Stimulated activated CD4-positive, alpha-beta T cell treated with anti-CD3 and anti-CD28 coated beads, Interleukin-15, amount 100 ng/mL, for 24 hours (primary cell): ENCODE measurements at regions not wholly inside any gene's neighbourhood (a gene's known extent, or its start where the extent isn't known, plus 50 kb on each side); places are given as distances from the start of the nearest gene placed in this dataset.

Experiments
- DNase-seq: peaks from one replicate; pipeline ENCODE4 v3.0.0-alpha.2; 2020

DNA sequence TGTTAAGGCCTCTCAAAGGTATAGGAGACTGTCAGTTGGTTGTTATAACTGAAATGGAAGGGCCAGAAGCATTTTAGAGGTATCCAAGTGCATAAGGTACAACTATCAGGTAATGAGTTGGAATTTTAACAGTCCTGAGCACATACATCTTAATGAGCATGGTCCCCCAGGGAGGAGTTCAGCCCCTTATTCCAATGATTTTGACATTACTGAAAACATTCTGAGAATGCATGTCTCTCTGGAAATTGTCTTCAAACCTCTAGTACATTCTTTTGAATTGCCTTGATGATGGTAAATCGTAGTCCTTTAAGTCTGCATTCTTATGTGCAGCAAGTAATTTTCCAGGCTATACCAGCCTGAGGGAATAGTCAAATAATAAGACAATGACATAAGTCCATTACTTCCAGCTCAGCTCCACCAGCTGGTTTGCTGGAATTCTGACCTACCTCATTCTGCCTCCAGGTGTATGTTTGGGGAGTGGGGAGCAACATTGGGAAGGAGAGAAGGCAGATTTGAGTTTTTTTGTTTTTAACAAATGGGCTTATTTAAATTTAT is 239.2 kb downstream of the MSRB3 start:
- DNase-seq = no peak

DNA sequence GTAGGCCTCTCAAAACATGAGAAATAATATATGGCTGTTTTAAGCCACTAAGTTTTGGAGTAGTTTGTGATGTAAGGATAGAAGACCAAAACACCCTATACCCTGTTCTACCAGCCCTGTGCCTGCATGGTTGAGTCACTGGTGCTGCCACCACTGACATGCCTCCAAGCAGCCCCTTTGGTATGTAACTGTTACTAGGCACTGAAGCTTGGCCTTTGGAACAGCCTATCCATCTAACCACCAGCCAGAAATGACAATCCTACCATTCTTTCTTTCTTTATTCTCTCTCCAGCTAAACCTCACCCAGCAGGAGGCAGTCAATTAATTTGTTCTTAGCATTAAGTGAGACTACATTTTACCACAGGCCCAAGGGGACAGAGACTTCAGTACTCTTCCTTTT is 240.3 kb downstream of the MSRB3 start:
- no peak for DNase-seq

- no peak for DNase-seq
Observed at GRCh38 chr12:65520658-65521057, 242.2 kb downstream of the MSRB3 start.

- no peak for DNase-seq
Observed at GRCh38 chr12:65522956-65523860, 244.7 kb downstream of the MSRB3 start.

GRCh38 chr12:65524666-65525065 is 246.2 kb downstream of the MSRB3 start:
- DNase-seq = no peak

DNA sequence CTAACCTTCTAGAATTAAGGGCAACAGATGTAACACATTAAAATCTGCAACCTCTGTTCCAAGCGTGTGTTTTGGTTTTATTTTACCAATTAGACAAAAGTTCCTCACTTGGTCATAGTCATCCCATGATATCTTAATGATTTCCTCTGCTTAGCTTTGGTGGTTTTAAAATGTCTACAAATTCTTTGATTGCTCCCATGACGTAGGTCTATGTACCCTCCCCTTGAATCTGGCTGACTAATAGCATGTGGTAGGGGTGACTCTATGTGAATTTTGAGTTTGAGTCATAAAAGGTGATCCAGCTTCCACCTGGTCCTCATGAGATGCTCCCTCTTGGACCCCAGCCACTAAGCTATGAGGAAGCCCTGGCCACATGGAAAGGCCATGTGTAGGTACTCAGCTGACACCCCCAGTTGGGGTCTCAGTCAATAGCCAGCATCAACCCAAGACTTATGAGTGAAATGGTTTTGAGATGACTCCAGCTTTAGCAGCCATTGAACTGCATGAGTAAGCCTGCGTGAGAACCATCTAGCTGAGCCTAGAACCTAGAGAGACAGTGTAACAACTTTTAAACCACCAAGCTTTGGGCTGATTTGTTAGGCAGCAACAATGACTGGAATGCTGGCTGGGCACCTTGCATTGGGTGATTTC is 247.1 kb downstream of the MSRB3 start:
- DNase-seq = no peak

- no peak for DNase-seq
Observed at GRCh38 chr12:65526311-65526710, 247.8 kb downstream of the MSRB3 start.

GRCh38 chr12:65528127-65528526 is 249.6 kb downstream of the MSRB3 start:
- no peak for DNase-seq

GRCh38 chr12:65529106-65529505 is 250.6 kb downstream of the MSRB3 start:
- no peak for DNase-seq

DNA sequence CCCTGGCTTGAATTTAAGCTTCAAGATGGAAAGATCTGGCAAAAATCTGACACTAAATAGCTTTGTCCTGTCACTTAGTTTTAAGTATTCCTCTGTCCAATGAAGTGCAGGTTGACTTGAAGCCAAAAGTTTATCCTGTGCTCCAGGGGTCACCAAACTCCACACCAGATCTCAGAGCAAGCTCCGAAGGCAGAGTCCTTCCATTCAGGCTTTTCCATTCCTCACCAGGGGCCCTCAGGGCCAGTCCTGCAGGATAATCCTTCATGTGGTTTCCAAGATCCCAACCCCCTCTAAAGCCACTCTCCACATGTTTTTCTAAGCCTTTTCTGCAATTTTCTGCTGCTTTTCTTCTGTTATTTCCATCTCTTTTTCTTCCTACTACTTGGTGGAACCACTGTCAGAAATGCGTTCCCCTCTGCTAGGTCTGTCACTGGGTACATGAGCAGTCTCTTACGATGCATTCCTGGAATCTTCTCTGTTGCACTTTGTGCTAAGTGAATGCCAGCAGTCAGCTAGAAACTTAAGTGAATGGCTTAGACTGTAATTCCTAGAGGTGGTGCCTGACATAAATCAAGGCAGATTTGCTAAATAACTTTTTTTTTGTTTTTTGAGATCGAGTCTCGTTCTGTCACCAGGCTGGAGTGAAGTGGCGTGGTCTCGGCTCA is 251.4 kb downstream of the MSRB3 start:
- DNase-seq = no peak

DNA sequence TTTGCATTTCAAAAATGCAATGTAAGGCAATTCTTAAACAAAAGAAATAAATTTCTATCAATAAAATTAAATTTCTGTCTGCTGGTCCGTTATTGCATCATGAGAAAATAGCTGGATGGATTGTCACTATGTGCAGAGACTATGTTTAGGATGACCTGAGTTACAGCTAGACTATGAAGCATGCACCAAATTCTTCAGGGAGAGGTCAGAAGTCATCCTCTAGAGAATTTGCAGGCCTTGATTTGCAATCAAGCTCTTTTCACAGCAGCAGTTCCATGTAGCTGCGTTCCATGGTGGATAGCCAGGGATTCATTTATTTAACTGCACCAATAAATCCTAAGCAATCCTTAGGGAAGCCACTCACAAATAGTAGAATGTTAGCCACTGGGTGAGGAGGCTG is 253.7 kb downstream of the MSRB3 start:
- DNase-seq = no peak

DNA sequence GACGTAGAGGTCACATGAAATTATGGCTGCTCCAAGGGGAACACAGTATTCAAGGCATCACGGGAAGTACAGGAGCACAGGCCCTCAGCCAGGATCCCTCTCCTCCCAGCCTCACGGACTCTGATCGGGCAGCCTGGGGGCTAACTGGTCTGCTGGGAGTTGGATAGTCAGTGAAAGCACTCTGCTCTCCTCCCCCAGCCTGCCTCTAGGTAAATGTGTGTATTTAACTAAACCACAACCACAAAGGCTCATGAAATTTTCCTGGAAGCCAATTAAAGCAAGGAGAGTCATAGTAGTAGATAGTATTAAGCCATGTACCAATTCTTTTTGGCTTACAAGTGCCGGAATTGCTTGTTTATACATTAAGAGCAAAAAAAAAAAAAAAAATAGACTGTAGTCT is 254.3 kb downstream of the MSRB3 start:
- no peak for DNase-seq

DNA sequence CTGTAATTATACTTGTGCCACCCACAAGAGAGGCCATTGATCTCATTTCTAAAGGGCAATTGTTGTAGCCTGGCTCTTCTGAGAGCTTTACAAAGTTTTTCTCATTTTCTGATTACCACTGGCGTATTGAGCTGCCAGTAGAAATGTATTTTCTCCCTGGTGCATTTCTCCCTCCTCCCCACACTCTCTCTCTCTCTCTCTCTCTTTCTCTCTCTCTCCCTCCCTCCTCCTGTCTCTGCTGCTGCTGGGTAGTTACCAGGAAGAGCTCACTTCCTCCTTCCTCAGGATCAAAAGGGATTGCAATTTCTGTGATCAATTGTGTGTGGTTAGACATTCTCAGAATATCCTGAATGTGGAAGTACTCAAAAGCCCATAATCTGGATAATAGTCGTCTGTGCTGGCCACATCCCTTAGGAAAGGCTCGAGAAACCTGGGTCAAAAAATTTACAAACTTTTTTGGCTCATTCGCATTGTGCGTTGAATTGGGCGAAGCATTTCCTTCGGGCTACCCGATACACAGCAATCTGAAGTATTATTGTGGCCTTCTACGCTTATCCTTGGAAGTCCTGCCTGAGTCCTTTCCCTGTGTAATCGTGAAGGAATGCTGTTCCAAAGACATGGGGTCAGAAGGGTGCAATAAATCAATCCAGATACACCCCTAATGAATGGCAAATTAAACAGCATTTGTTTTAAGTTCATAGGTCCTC is 254.8 kb downstream of the MSRB3 start:
- DNase-seq = no peak

GRCh38 chr12:65534238-65534841 is 255.9 kb downstream of the MSRB3 start:
- no peak for DNase-seq

GRCh38 chr12:65535946-65536345 is 257.5 kb downstream of the MSRB3 start:
- DNase-seq = no peak

DNA sequence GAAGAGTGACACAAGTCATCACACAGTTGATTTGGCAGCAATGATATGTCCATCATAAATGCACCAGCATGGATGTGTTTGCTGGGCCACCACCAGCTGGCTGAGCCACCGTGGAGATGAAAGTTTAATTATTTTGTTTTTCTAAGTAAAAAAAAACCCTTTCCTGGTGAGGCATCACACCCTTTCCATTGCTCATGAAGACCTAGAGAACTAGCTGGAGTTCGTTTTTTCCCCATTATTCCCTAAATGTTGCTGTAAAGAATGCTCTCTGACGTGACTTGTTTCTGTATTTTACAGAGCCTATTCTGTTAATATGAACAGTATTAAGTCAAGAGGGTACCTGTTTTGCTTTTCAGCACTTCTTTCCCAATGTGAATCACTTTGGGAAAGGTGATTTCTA is 257.9 kb downstream of the MSRB3 start:
- DNase-seq = no peak

- DNase-seq = no peak
Observed at GRCh38 chr12:65536876-65537681, 258.6 kb downstream of the MSRB3 start.

DNA sequence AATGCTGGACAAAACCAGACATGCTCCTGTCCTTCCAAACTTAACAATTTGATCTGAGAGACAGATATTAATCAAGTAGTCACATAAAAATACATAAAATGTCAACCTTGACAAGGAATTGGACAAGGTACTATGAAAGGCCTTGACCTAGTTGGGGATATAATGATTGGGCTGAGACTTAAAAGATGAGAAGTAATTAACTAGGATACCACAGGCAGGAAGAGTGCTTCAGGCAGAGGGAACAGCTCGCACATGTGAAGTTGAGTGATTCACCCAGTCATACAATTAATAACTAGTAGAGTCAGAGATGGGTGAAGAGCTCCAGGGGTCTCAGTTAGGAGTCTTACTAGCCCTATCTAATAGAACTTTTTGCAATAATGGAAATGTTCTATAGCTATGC is 259.5 kb downstream of the MSRB3 start:
- no peak for DNase-seq

DNA sequence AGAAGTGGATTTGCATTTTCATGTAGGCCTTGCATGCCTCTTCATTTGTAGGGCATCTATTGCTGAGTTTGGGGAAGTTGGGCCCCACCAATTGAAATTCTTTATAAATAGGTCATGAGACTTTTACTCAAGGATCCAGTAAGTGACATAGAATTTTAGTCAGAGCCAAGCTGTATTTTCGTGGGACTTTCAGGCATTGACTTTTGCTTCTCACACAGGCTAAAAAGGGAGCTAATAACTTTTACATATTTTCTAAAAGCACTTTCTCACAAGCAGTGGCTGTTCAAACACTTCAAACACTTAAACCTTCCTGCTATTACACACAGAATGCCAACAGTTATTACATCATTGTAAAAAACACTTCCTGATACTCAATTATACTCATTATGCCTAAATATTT is 260.5 kb downstream of the MSRB3 start:
- DNase-seq = no peak

DNA sequence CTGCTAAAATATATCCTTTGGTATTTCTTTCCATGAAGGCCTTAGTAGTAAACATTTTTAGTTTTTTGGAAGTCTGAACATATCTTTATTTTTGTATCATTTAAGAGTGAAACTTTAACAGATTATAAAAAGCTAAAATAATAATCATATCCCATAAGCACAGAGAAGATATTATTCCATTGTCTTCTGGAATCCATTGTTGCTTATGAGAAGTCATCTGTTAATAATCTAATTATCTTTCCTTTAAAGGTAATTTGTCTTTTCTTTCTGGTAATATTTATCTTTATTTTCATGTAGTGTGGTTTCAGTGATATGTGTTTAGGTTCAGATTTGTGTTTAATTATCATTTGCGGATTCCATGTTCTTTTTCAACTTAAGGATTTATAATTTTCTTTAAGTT is 261.7 kb downstream of the MSRB3 start:
- no peak for DNase-seq

DNA sequence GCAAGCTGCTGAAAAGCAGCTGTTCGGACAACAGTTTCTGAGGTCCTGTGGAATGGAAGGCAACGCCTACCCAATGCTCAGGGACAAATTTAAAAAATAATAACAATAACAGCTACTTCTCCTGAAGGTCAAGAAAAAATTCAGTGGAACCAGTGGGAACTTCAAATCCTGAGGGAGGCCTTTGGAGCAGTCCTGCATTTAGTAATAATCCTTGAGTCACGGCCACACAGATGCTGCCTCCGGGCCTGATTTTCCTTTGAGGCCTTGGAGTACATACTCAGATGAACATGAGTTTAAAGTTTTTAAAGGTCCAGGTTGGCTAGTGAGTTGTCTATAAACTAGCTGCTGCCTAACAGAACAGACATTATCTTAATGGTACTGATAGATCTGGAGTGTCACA is 268.0 kb downstream of the MSRB3 start:
- no peak for DNase-seq
